ENCODE measurements at regions not wholly inside any gene's neighbourhood (a gene's known extent, or its start where the extent isn't known, plus 50 kb on each side); places are given as distances from the start of the nearest gene placed in this dataset.
A peak's percentile ranks its signal among the peaks of the same experiment; 100 is the strongest.

GRCh38 chrX:140918398-140919038 is 83.9 kb upstream of the SPANXB1 start:
- DNase-seq (peak in 2 of 3 donors; percentile 44 to 71), ATAC-seq (ENCODE audit: low read depth in 2 of 2) (no peak)
- Histone ChIP-seq H3K27me3 (ENCODE audit: control insufficient read depth, insufficient read depth, low read length) (no peaks in the 10 kb centered on the region), H3K4me1 (ENCODE audit: control insufficient read depth, insufficient read depth, low read length, poor library complexity, severe bottlenecking) (no peaks in the 10 kb centered on the region), H3K27ac (ENCODE audit: insufficient read depth, low read length, poor library complexity, severe bottlenecking) (no peak overlapping the region), H3K4me3 (ENCODE audit: low read depth, low read length) (no peak overlapping the region), H3K9me3 (ENCODE audit: control insufficient read depth in 2 of 2, low read length in 2 of 2) (no peaks in the 10 kb centered on the region), H3K36me3 (ENCODE audit: control insufficient read depth, insufficient read depth, low read length) (no peaks in the 10 kb centered on the region)
- Mint-ChIP-seq H3K27ac (peak overlapping the region in 1 of 3 donors; percentile 56), H3K27me3 (no peaks in the 10 kb centered on the region), H3K4me3 (no peak overlapping the region), H3K9me3 (peaks cover 0 to 2% (median 0%) of the 10 kb centered on the region in 7 donors), H3K4me1 (peaks cover 0 to 7% (median 0%) of the 10 kb centered on the region in 4 donors), H3K36me3 (no peaks in the 10 kb centered on the region)

GRCh38 chrX:140920416-140920815 is 82.0 kb upstream of the SPANXB1 start:
- Histone ChIP-seq H3K27me3 (ENCODE audit: control insufficient read depth, insufficient read depth, low read length) (no peaks in the 10 kb centered on the region), H3K9me3 (ENCODE audit: control insufficient read depth in 2 of 2, low read length in 2 of 2) (no peaks in the 10 kb centered on the region), H3K36me3 (ENCODE audit: control insufficient read depth, insufficient read depth, low read length) (no peaks in the 10 kb centered on the region), H3K27ac (ENCODE audit: insufficient read depth, low read length, poor library complexity, severe bottlenecking) (no peak overlapping the region), H3K4me1 (ENCODE audit: control insufficient read depth, insufficient read depth, low read length, poor library complexity, severe bottlenecking) (no peaks in the 10 kb centered on the region), H3K4me3 (ENCODE audit: low read depth, low read length) (no peak overlapping the region)
- DNase-seq (no peak), ATAC-seq (ENCODE audit: low read depth in 2 of 2) (no peak)
- H3K4me3 Mint-ChIP-seq = no peak overlapping the region
- H3K4me1 Mint-ChIP-seq = peaks cover 0 to 7% (median 0%) of the 10 kb centered on the region in 4 donors
- H3K36me3 Mint-ChIP-seq = no peaks in the 10 kb centered on the region
- H3K27me3 Mint-ChIP-seq = no peaks in the 10 kb centered on the region
- no peak overlapping the region for H3K27ac Mint-ChIP-seq
- H3K9me3 Mint-ChIP-seq = peaks cover 0 to 6% (median 0%) of the 10 kb centered on the region in 7 donors

GRCh38 chrX:140923118-140923517 is 79.3 kb upstream of the SPANXB1 start:
- no peaks in the 10 kb centered on the region for H3K27me3 Mint-ChIP-seq

GRCh38 chrX:140928739-140929138 is 73.7 kb upstream of the SPANXB1 start:
- Histone ChIP-seq H3K36me3 (ENCODE audit: control insufficient read depth, insufficient read depth, low read length) (no peaks in the 10 kb centered on the region), H3K9me3 (ENCODE audit: control insufficient read depth in 2 of 2, low read length in 2 of 2) (no peaks in the 10 kb centered on the region), H3K4me3 (ENCODE audit: low read depth, low read length) (no peak overlapping the region), H3K27ac (ENCODE audit: insufficient read depth, low read length, poor library complexity, severe bottlenecking) (no peak overlapping the region), H3K4me1 (ENCODE audit: control insufficient read depth, insufficient read depth, low read length, poor library complexity, severe bottlenecking) (no peaks in the 10 kb centered on the region), H3K27me3 (ENCODE audit: control insufficient read depth, insufficient read depth, low read length) (no peaks in the 10 kb centered on the region)
- DNase-seq = no peak
- Mint-ChIP-seq H3K27me3 (no peaks in the 10 kb centered on the region), H3K4me3 (no peak overlapping the region), H3K4me1 (no peaks in the 10 kb centered on the region), H3K36me3 (no peaks in the 10 kb centered on the region), H3K9me3 (peaks cover 0 to 4% (median 0%) of the 10 kb centered on the region in 7 donors), H3K27ac (no peak overlapping the region)
- ATAC-seq (ENCODE audit: low read depth in 2 of 2) = no peak

More at GRCh38 chrX:140923118-140923517, 79.3 kb upstream of the SPANXB1 start:
- Mint-ChIP-seq H3K4me3 (no peak overlapping the region), H3K27ac (no peak overlapping the region), H3K36me3 (no peaks in the 10 kb centered on the region), H3K9me3 (peaks cover 0 to 6% (median 0%) of the 10 kb centered on the region in 7 donors), H3K4me1 (peaks cover 0 to under 1% (median 0%) of the 10 kb centered on the region in 4 donors)
- H3K4me3 ChIP-seq (ENCODE audit: low read depth, low read length) = no peak overlapping the region
- DNase-seq = no peak
- no peaks in the 10 kb centered on the region for H3K4me1 ChIP-seq (ENCODE audit: control insufficient read depth, insufficient read depth, low read length, poor library complexity, severe bottlenecking)
- H3K27ac ChIP-seq (ENCODE audit: insufficient read depth, low read length, poor library complexity, severe bottlenecking) = no peak overlapping the region
- no peak for ATAC-seq (ENCODE audit: low read depth in 2 of 2)
- no peaks in the 10 kb centered on the region for H3K27me3 ChIP-seq (ENCODE audit: control insufficient read depth, insufficient read depth, low read length)
- H3K36me3 ChIP-seq (ENCODE audit: control insufficient read depth, insufficient read depth, low read length) = no peaks in the 10 kb centered on the region
- no peaks in the 10 kb centered on the region for H3K9me3 ChIP-seq (ENCODE audit: control insufficient read depth in 2 of 2, low read length in 2 of 2)

GRCh38 chrX:140933016-140933415 is 69.4 kb upstream of the SPANXB1 start:
- no peaks in the 10 kb centered on the region for H3K27me3 Mint-ChIP-seq
- Histone ChIP-seq H3K27me3 (ENCODE audit: control insufficient read depth, insufficient read depth, low read length) (no peaks in the 10 kb centered on the region), H3K4me3 (ENCODE audit: low read depth, low read length) (no peak overlapping the region), H3K36me3 (ENCODE audit: control insufficient read depth, insufficient read depth, low read length) (no peaks in the 10 kb centered on the region), H3K27ac (ENCODE audit: insufficient read depth, low read length, poor library complexity, severe bottlenecking) (no peak overlapping the region), H3K4me1 (ENCODE audit: control insufficient read depth, insufficient read depth, low read length, poor library complexity, severe bottlenecking) (no peaks in the 10 kb centered on the region), H3K9me3 (ENCODE audit: control insufficient read depth in 2 of 2, low read length in 2 of 2) (no peaks in the 10 kb centered on the region)
- peaks cover 0 to 1% (median 0%) of the 10 kb centered on the region in 7 donors for H3K9me3 Mint-ChIP-seq
- no peaks in the 10 kb centered on the region for H3K36me3 Mint-ChIP-seq
- no peaks in the 10 kb centered on the region for H3K4me1 Mint-ChIP-seq
- ATAC-seq (ENCODE audit: low read depth in 2 of 2) (no peak), DNase-seq (no peak)
- H3K27ac Mint-ChIP-seq = no peak overlapping the region
- no peak overlapping the region for H3K4me3 Mint-ChIP-seq

GRCh38 chrX:140933874-140934655 is 68.3 kb upstream of the SPANXB1 start:
- no peak overlapping the region for H3K4me3 ChIP-seq (ENCODE audit: low read depth, low read length)
- Mint-ChIP-seq H3K4me1 (no peaks in the 10 kb centered on the region), H3K27me3 (no peaks in the 10 kb centered on the region), H3K4me3 (no peak overlapping the region), H3K9me3 (peaks cover 0 to 1% (median 0%) of the 10 kb centered on the region in 7 donors), H3K27ac (no peak overlapping the region), H3K36me3 (no peaks in the 10 kb centered on the region)
- H3K9me3 ChIP-seq (ENCODE audit: control insufficient read depth in 2 of 2, low read length in 2 of 2) = peaks cover 0 to 2% of the 10 kb centered on the region in 2 experiments
- H3K4me1 ChIP-seq (ENCODE audit: control insufficient read depth, insufficient read depth, low read length, poor library complexity, severe bottlenecking) = no peaks in the 10 kb centered on the region
- ATAC-seq (ENCODE audit: low read depth in 2 of 2) (no peak), DNase-seq (no peak)
- no peak overlapping the region for H3K27ac ChIP-seq (ENCODE audit: insufficient read depth, low read length, poor library complexity, severe bottlenecking)
- no peaks in the 10 kb centered on the region for H3K27me3 ChIP-seq (ENCODE audit: control insufficient read depth, insufficient read depth, low read length)
- no peaks in the 10 kb centered on the region for H3K36me3 ChIP-seq (ENCODE audit: control insufficient read depth, insufficient read depth, low read length)

GRCh38 chrX:140943513-140943912 is 58.9 kb upstream of the SPANXB1 start:
- ATAC-seq (ENCODE audit: low read depth in 2 of 2) (no peak), DNase-seq (no peak)
- H3K9me3 Mint-ChIP-seq = peaks cover 0 to 2% (median 0%) of the 10 kb centered on the region in 7 donors
- Histone ChIP-seq H3K9me3 (ENCODE audit: control insufficient read depth in 2 of 2, low read length in 2 of 2) (no peaks in the 10 kb centered on the region), H3K27me3 (ENCODE audit: control insufficient read depth, insufficient read depth, low read length) (no peaks in the 10 kb centered on the region), H3K27ac (ENCODE audit: insufficient read depth, low read length, poor library complexity, severe bottlenecking) (no peak overlapping the region), H3K4me1 (ENCODE audit: control insufficient read depth, insufficient read depth, low read length, poor library complexity, severe bottlenecking) (no peaks in the 10 kb centered on the region), H3K4me3 (ENCODE audit: low read depth, low read length) (no peak overlapping the region), H3K36me3 (ENCODE audit: control insufficient read depth, insufficient read depth, low read length) (no peaks in the 10 kb centered on the region)
- no peak overlapping the region for H3K4me3 Mint-ChIP-seq
- no peaks in the 10 kb centered on the region for H3K36me3 Mint-ChIP-seq
- no peak overlapping the region for H3K27ac Mint-ChIP-seq
- no peaks in the 10 kb centered on the region for H3K4me1 Mint-ChIP-seq
- H3K27me3 Mint-ChIP-seq = no peaks in the 10 kb centered on the region

Measured in CD4-positive, CD25-positive, alpha-beta regulatory T cell (primary cell).